SK-N-SH (cell line): ENCODE measurements at regions not wholly inside any gene's neighbourhood (a gene's known extent, or its start where the extent isn't known, plus 50 kb on each side); places are given as distances from the start of the nearest gene placed in this dataset.

Source experiments
- CTCF ChIA-PET: fragments of 300-600, 350-600 bp; formaldehyde crosslinking; extraction: SDS; loops from one replicate; lab custom pipeline; 2021; lab: Yijun Ruan, JAX
- POLR2A ChIA-PET: fragments of 350-600 bp; sonication (Branson Sonifier 250); formaldehyde crosslinking; extraction: SDS; loops from one replicate; lab custom pipeline; 2020; ENCODE audit warnings: antibody characterized with exemption, inconsistent platforms; lab: Yijun Ruan, JAX
- DNase-seq: peaks from one replicate; pipeline ENCODE4 v3.0.0; 2012
- H2AFZ ChIP-seq: fragments of 200-600 bp; sonication (generic); 2 replicates; pipeline ENCODE4 v1.8.1; 2016; ENCODE audit warnings: antibody characterized with exemption, mild to moderate bottlenecking, low read depth
- H3F3A ChIP-seq: fragments of 200-600 bp; sonication (generic); replicated peaks from 2 replicates; pipeline ENCODE3; 2016; ENCODE audit warnings: antibody characterized with exemption, mild to moderate bottlenecking; ENCODE audit not compliant: insufficient read depth
- H3K27ac ChIP-seq, 2 experiments: fragments of 200-500 bp in 1 of 2; fragments of 200-600 bp in 1 of 2; sonication (Bioruptor generic) in 1 of 2; sonication (generic), shearing (Covaris generic) in 1 of 2; 2 replicates each; pipeline versions ENCODE4 v1.5.1 to v1.6.1; 2014 to 2016; ENCODE audit warnings: low read depth in 2 of 2, inconsistent platforms in 1 of 2, low read length in 1 of 2, mild to moderate bottlenecking in 1 of 2, mixed read lengths in 1 of 2
- H3K27me3 ChIP-seq: fragments of 200-600 bp; sonication (generic), shearing (Covaris generic); 2 replicates; pipeline ENCODE4 v1.6.1; 2016; ENCODE audit warnings: mixed run types; ENCODE audit not compliant: insufficient read depth
- H3K36me3 ChIP-seq, 2 experiments: fragments of 200-500 bp in 1 of 2; fragments of 200-600 bp in 1 of 2; sonication (Bioruptor generic) in 1 of 2; sonication (generic) in 1 of 2; replicated peaks in 1 of 2; 2 replicates each; pipeline versions ENCODE3 to v1.5.1; 2014 to 2016; ENCODE audit warnings: low read length in 1 of 2, mild to moderate bottlenecking in 1 of 2; ENCODE audit not compliant: insufficient read depth in 2 of 2, control insufficient read depth in 1 of 2
- H3K4me1 ChIP-seq, 2 experiments: fragments of 200-500 bp in 1 of 2; fragments of 200-600 bp in 1 of 2; sonication (Bioruptor generic) in 1 of 2; sonication (generic), shearing (Covaris generic) in 1 of 2; 2 replicates each; pipeline versions ENCODE4 v1.5.1 to v1.6.1; 2014 to 2016; ENCODE audit warnings: low read depth in 1 of 2, low read length in 1 of 2, mixed run types in 1 of 2; ENCODE audit not compliant: insufficient read depth in 2 of 2, control insufficient read depth in 1 of 2
- H3K4me2 ChIP-seq: fragments of 200-600 bp; sonication (generic), shearing (Covaris generic); 2 replicates; pipeline ENCODE4 v1.6.1; 2017; ENCODE audit warnings: mixed run types
- H3K4me3 ChIP-seq, 2 experiments: fragments of 200-500 bp in 1 of 2; fragments of 200-600 bp in 1 of 2; sonication (Bioruptor generic) in 1 of 2; sonication (generic), shearing (Covaris generic) in 1 of 2; 2 replicates each; pipeline versions ENCODE4 v1.5.1 to v1.8.1; 2014 to 2016; ENCODE audit warnings: low read depth in 2 of 2, inconsistent platforms in 1 of 2, low read length in 1 of 2, mild to moderate bottlenecking in 1 of 2, mixed read lengths in 1 of 2, moderate library complexity in 1 of 2
- H3K79me2 ChIP-seq: fragments of 200-600 bp; sonication (generic); 2 replicates; pipeline ENCODE4 v1.8.1; 2017; ENCODE audit warnings: mild to moderate bottlenecking; ENCODE audit not compliant: insufficient read depth
- H3K9ac ChIP-seq: fragments of 200-600 bp; sonication (generic); 2 replicates; pipeline ENCODE4 v1.6.1; 2017; ENCODE audit warnings: mixed run types
- H3K9me2 ChIP-seq: fragments of 200-600 bp; sonication (generic); 2 replicates; pipeline ENCODE4 v1.6.1; 2017; ENCODE audit warnings: mixed run types
- H3K9me3 ChIP-seq: fragments of 200-600 bp; sonication (generic); 2 replicates; pipeline ENCODE4 v1.6.1; 2017; ENCODE audit warnings: mixed run types, mild to moderate bottlenecking, moderate library complexity
- H4K20me1 ChIP-seq: fragments of 200-600 bp; sonication (generic); 2 replicates; pipeline ENCODE4 v1.6.1; 2017; ENCODE audit warnings: mild to moderate bottlenecking, mixed run types; ENCODE audit not compliant: insufficient read depth
- CHD2 ChIP-seq: fragments of 150-350 bp; IDR thresholded peaks from 2 replicates; pipeline ENCODE4 v1.6.1; 2018; ENCODE audit warnings: low read length; ENCODE audit not compliant: partially characterized antibody
- ELF1 ChIP-seq: IDR thresholded peaks from 2 replicates; pipeline ENCODE4 v1.4.0; 2012
- EP300 ChIP-seq, 2 experiments: IDR thresholded peaks; 2 replicates each; pipeline versions ENCODE4 v1.4.0 to v1.6.1; 2012; ENCODE audit warnings: borderline replicate concordance in 1 of 2, low read depth in 1 of 2, low read length in 1 of 2
- EZH2phosphoT487 ChIP-seq: fragments of 200-600 bp; sonication (generic); IDR thresholded peaks from 2 replicates; pipeline ENCODE4 v1.6.1; 2017; ENCODE audit warnings: low read depth, mixed run types, mild to moderate bottlenecking, antibody characterized with exemption, moderate library complexity, borderline replicate concordance
- FOSL2 ChIP-seq: IDR thresholded peaks from 2 replicates; pipeline ENCODE4 v1.4.0; 2012; ENCODE audit warnings: low read depth, mild to moderate bottlenecking, moderate library complexity, borderline replicate concordance
- FOXM1 ChIP-seq: IDR thresholded peaks from 2 replicates; pipeline ENCODE4 v1.4.0; 2012; ENCODE audit warnings: low read depth, mild to moderate bottlenecking
- GABPA ChIP-seq: IDR thresholded peaks from 2 replicates; pipeline ENCODE4 v1.4.0; 2012; ENCODE audit warnings: low read depth, mild to moderate bottlenecking
- MAX ChIP-seq: IDR thresholded peaks from 2 replicates; pipeline ENCODE4 v1.4.0; 2012; ENCODE audit warnings: low read depth
- MXI1 ChIP-seq: IDR thresholded peaks from 2 replicates; pipeline ENCODE4 v1.6.1; 2012; ENCODE audit warnings: mild to moderate bottlenecking, low read depth, low read length, improper control_type of control experiment
- NRF1 ChIP-seq: IDR thresholded peaks from 2 replicates; pipeline ENCODE4 v1.6.1; 2012; ENCODE audit warnings: low read depth, mild to moderate bottlenecking, low read length
- POLR2AphosphoS5 ChIP-seq: IDR thresholded peaks from 2 replicates; pipeline ENCODE4 v1.6.1; 2012; ENCODE audit warnings: low read depth, low read length
- RCOR1 ChIP-seq: fragments of 150-350 bp; IDR thresholded peaks from 2 replicates; pipeline ENCODE4 v1.6.1; 2017; ENCODE audit warnings: antibody characterized with exemption, low read length
- RFX5 ChIP-seq: IDR thresholded peaks from 2 replicates; pipeline ENCODE4 v1.6.1; 2012; ENCODE audit warnings: mild to moderate bottlenecking, improper control_type of control experiment, low read length
- SIN3A ChIP-seq: IDR thresholded peaks from 2 replicates; pipeline ENCODE4 v1.6.1; 2012; ENCODE audit warnings: low read depth, mild to moderate bottlenecking, low read length, moderate library complexity, borderline replicate concordance
- TEAD4 ChIP-seq: IDR thresholded peaks from 2 replicates; pipeline ENCODE4 v1.4.0; 2012; ENCODE audit warnings: mild to moderate bottlenecking, borderline replicate concordance; ENCODE audit not compliant: insufficient read depth
- ZBTB33 ChIP-seq: IDR thresholded peaks from 2 replicates; pipeline ENCODE4 v1.4.0; 2012; ENCODE audit warnings: low read depth, borderline replicate concordance
- WGBS: methylation state at CpG from one replicate; pipeline ENCODE4 v1.1.6; 2017; ENCODE audit warnings: low lambda C conversion rate; 5-methylcytosine and 5-hydroxymethylcytosine counted together
- TF ChIP-seq, protein P1 (sequence below): IDR thresholded peaks from 2 replicates; pipeline ENCODE4 v1.6.1; 2012; ENCODE audit warnings: mild to moderate bottlenecking, low read depth, low read length, moderate library complexity
- TF ChIP-seq, protein P2 (sequence below): fragments of 150-350 bp; IDR thresholded peaks from 2 replicates; pipeline ENCODE4 v1.6.1; 2016; ENCODE audit warnings: mild to moderate bottlenecking, low read depth, low read length
- TF ChIP-seq, protein P3 (sequence below): fragments of 200-600 bp; sonication (generic); IDR thresholded peaks from 2 replicates; pipeline ENCODE4 v1.6.1; 2017; ENCODE audit warnings: antibody characterized with exemption, mild to moderate bottlenecking, moderate library complexity

DNA sequence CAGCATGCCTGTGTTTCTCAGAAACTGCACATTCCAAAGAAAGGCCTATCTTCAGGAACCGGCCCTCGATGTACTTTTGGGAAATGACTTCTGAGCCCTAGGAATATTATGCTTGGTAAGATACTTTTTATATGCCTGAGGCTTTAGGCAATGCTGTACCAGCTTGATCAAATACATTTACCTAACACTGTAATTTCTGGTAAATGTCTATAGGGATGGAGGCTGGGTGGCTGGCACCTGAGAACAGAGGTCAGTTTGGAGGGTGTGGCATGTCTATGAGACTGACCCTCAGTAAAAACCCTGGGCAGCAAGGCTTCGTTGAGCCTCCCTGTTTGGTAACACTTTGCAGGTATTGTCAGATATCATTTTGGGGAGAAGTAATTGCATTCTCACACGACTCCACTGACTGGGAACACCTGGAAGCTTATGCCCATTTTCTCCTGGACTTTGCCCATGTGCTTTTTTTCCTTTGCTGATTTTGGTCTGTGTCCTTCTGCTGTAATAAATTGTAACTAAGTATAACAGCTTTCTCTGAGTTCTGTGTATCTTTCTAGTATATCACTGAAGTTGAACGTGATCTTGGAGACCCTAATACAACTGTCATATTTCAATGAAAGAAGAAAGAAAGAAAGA is 1339.1 kb downstream of the OLFM4 start:
- Histone ChIP-seq H3K9ac (no peak overlapping the region), H3K27ac (no peak overlapping the region), H3K4me2 (no peak overlapping the region), H3K9me2 (peaks cover 2% of the 10 kb centered on the region; the same call in 1 of the 2 replicates), H3K27me3 (no peaks in the 10 kb centered on the region), H3K9me3 (no peaks in the 10 kb centered on the region), H2AFZ (no peak overlapping the region), H3F3A (no peaks in the 10 kb centered on the region), H3K4me3 (no peak overlapping the region), H4K20me1 (no peaks in the 10 kb centered on the region), H3K79me2 (no peaks in the 10 kb centered on the region), H3K4me1 (no peaks in the 10 kb centered on the region), H3K36me3 (no peaks in the 10 kb centered on the region)
- WGBS, result 17% methylated on average over 5 of the region's 5 CpGs
- DNase-seq, result no peak
- ChIA-PET POLR2A (no interaction called here), CTCF (no interaction called here)
- TF ChIP-seq NRF1 (no peak), FOXM1 (no peak), EP300 (IDR thresholded peaks at IDR 0.05; ENCODE audit: borderline replicate concordance in 1 of 2, low read depth in 1 of 2, low read length in 1 of 2) (no peak), FOSL2 (no peak), MXI1 (no peak), GABPA (no peak), RCOR1 (no peak), TEAD4 (no peak), ELF1 (no peak), POLR2AphosphoS5 (no peak)
- TF ChIP-seq, protein P1, sequence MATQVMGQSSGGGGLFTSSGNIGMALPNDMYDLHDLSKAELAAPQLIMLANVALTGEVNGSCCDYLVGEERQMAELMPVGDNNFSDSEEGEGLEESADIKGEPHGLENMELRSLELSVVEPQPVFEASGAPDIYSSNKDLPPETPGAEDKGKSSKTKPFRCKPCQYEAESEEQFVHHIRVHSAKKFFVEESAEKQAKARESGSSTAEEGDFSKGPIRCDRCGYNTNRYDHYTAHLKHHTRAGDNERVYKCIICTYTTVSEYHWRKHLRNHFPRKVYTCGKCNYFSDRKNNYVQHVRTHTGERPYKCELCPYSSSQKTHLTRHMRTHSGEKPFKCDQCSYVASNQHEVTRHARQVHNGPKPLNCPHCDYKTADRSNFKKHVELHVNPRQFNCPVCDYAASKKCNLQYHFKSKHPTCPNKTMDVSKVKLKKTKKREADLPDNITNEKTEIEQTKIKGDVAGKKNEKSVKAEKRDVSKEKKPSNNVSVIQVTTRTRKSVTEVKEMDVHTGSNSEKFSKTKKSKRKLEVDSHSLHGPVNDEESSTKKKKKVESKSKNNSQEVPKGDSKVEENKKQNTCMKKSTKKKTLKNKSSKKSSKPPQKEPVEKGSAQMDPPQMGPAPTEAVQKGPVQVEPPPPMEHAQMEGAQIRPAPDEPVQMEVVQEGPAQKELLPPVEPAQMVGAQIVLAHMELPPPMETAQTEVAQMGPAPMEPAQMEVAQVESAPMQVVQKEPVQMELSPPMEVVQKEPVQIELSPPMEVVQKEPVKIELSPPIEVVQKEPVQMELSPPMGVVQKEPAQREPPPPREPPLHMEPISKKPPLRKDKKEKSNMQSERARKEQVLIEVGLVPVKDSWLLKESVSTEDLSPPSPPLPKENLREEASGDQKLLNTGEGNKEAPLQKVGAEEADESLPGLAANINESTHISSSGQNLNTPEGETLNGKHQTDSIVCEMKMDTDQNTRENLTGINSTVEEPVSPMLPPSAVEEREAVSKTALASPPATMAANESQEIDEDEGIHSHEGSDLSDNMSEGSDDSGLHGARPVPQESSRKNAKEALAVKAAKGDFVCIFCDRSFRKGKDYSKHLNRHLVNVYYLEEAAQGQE, result no peak
- TF ChIP-seq, protein P2, sequence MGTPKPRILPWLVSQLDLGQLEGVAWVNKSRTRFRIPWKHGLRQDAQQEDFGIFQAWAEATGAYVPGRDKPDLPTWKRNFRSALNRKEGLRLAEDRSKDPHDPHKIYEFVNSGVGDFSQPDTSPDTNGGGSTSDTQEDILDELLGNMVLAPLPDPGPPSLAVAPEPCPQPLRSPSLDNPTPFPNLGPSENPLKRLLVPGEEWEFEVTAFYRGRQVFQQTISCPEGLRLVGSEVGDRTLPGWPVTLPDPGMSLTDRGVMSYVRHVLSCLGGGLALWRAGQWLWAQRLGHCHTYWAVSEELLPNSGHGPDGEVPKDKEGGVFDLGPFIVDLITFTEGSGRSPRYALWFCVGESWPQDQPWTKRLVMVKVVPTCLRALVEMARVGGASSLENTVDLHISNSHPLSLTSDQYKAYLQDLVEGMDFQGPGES, result no peak

- ChIA-PET CTCF (no interaction called here), POLR2A (no interaction called here)
- Histone ChIP-seq H3K27me3 (no peaks in the 10 kb centered on the region), H3K36me3 (no peaks in the 10 kb centered on the region), H2AFZ (no peak overlapping the region), H3K4me3 (no peak overlapping the region), H3K79me2 (no peaks in the 10 kb centered on the region), H3F3A (no peaks in the 10 kb centered on the region), H3K4me2 (no peak overlapping the region), H4K20me1 (no peaks in the 10 kb centered on the region), H3K27ac (no peak overlapping the region), H3K9me3 (no peaks in the 10 kb centered on the region), H3K4me1 (no peaks in the 10 kb centered on the region), H3K9ac (no peak overlapping the region), H3K9me2 (no peaks in the 10 kb centered on the region; the same call in 1 of the 2 replicates)
- DNase-seq, result no peak
- TF ChIP-seq RFX5 (no peak), CHD2 (no peak), ZBTB33 (no peak), FOSL2 (no peak), RCOR1 (no peak), SIN3A (no peak), EZH2phosphoT487 (no peak), EP300 (IDR thresholded peaks at IDR 0.05; ENCODE audit: borderline replicate concordance in 1 of 2, low read depth in 1 of 2, low read length in 1 of 2) (no peak), MAX (no peak)
- TF ChIP-seq, protein P3, sequence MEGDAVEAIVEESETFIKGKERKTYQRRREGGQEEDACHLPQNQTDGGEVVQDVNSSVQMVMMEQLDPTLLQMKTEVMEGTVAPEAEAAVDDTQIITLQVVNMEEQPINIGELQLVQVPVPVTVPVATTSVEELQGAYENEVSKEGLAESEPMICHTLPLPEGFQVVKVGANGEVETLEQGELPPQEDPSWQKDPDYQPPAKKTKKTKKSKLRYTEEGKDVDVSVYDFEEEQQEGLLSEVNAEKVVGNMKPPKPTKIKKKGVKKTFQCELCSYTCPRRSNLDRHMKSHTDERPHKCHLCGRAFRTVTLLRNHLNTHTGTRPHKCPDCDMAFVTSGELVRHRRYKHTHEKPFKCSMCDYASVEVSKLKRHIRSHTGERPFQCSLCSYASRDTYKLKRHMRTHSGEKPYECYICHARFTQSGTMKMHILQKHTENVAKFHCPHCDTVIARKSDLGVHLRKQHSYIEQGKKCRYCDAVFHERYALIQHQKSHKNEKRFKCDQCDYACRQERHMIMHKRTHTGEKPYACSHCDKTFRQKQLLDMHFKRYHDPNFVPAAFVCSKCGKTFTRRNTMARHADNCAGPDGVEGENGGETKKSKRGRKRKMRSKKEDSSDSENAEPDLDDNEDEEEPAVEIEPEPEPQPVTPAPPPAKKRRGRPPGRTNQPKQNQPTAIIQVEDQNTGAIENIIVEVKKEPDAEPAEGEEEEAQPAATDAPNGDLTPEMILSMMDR, result no peak
Observed at GRCh38 chr13:54368387-54368786, 1339.8 kb downstream of the OLFM4 start.
